Adrenal gland (tissue), 9 donors: ENCODE measurements at regions not wholly inside any gene's neighbourhood (a gene's known extent, or its start where the extent isn't known, plus 50 kb on each side); places are given as distances from the start of the nearest gene placed in this dataset.

Experiments
- DNase-seq, 7 donors: peaks; one replicate each; pipeline ENCODE4 v3.0.0-alpha.2; 2019 to 2020
- H3K27ac ChIP-seq, 5 donors: fragments of 200-600 bp; sonication (generic) in 4 of 5; 1 replicate in 3 of 5; 2 replicates in 2 of 5; pipeline versions ENCODE4 v1.5.1 to v1.8.0; 2016 to 2020; ENCODE audit warnings: mild to moderate bottlenecking in 1 of 5
- H3K27me3 ChIP-seq: fragments of 200-600 bp; 2 replicates; pipeline ENCODE4 v1.8.0; 2021
- H3K36me3 ChIP-seq, 2 donors: fragments of 200-600 bp; replicated peaks in 1 of 2; 1 replicate in 1 of 2; 2 replicates in 1 of 2; pipeline versions ENCODE4 v1.5.1 to v1.8.0; 2018 to 2022
- H3K4me1 ChIP-seq, 2 donors: fragments of 200-600 bp; replicated peaks in 1 of 2; 1 replicate in 1 of 2; 2 replicates in 1 of 2; pipeline versions ENCODE4 v1.5.1 to v1.8.0; 2018 to 2021
- H3K4me3 ChIP-seq, 4 donors: fragments of 200-600 bp; sonication (generic) in 3 of 4; one replicate each; pipeline ENCODE4 v1.5.1; 2016 to 2018
- H3K9me3 ChIP-seq, 3 donors: fragments of 200-600 bp; sonication (generic) in 1 of 3; replicated peaks in 1 of 3; 1 replicate in 2 of 3; 2 replicates in 1 of 3; pipeline versions ENCODE4 v1.5.1 to v1.8.0; 2016 to 2021
- CTCF ChIP-seq, 6 experiments: fragments of 450-650 bp in 4 of 6; fragments of 200-600 bp in 2 of 6; sonication (generic) in 1 of 6; IDR thresholded peaks; 1 replicate in 5 of 6; 2 replicates in 1 of 6; pipeline versions ENCODE4 v1.5.1 to v1.8.0; 2016 to 2021; ENCODE audit warnings: antibody characterized with exemption in 6 of 6, mild to moderate bottlenecking in 2 of 6, moderate library complexity in 1 of 6
- POLR2A ChIP-seq, 2 donors: fragments of 450-650 bp; IDR thresholded peaks; one replicate each; pipeline ENCODE4 v1.6.1; 2017; ENCODE audit warnings: antibody characterized with exemption in 2 of 2, mild to moderate bottlenecking in 2 of 2, moderate library complexity in 1 of 2
- WGBS, 4 donors: extraction: QIAGEN DNeasy Blood & Tissue Kit in 2 of 4; methylation state at CpG; one replicate each; pipeline versions ENCODE4 v1.1.5 to v1.1.7; 2013 to 2017; 5-methylcytosine and 5-hydroxymethylcytosine counted together
- intact Hi-C, 2 donors: fragments of 100-400 bp; cut with DNase I; formaldehyde crosslinking; loops; one replicate each; pipeline versions ENCODE4 v1.14.1 to v1.15.0; 2022 to 2023
- donor health status: healthy with polysubstance abuse.
- donor health status: Bipolar disorder and iron deficiency.
- donor health status: DM: yes; HTN: yes; CAD: no.
- donor health status: DM: no; HTN: no; CAD: no.
- donor health status: DM: no; HTN: no; CAD: no.

- Histone ChIP-seq H3K27ac (no peak overlapping the region), H3K36me3 (no peaks in the 10 kb centered on the region), H3K27me3 (no peaks in the 10 kb centered on the region), H3K4me1 (no peaks in the 10 kb centered on the region), H3K4me3 (no peak overlapping the region), H3K9me3 (no peaks in the 10 kb centered on the region)
- DNase-seq = no peak
- intact Hi-C loops = no loop called here
- 76 to 89% (median 81%) methylated on average over 6 of the region's 6 CpGs for WGBS, 4 donors
- no peak for TF ChIP-seq CTCF (IDR thresholded peaks at IDR 0.05)
- no peak for TF ChIP-seq POLR2A (IDR thresholded peaks at IDR 0.05)
Measured at GRCh38 chr15:39058351-39059131, 493.9 kb upstream of the RASGRP1 start.

- no peak for DNase-seq
- H3K27me3 ChIP-seq = no peaks in the 10 kb centered on the region
- H3K4me1 ChIP-seq = no peaks in the 10 kb centered on the region
- no peaks in the 10 kb centered on the region for H3K9me3 ChIP-seq
- no peaks in the 10 kb centered on the region for H3K36me3 ChIP-seq
- TF ChIP-seq CTCF (IDR thresholded peaks at IDR 0.05) = no peak
- no peak for TF ChIP-seq POLR2A (IDR thresholded peaks at IDR 0.05)
- H3K27ac ChIP-seq = no peak overlapping the region
- no peak overlapping the region for H3K4me3 ChIP-seq
- WGBS, 4 donors = 75 to 83% (median 78%) methylated on average over 4 of the region's 4 CpGs
- intact Hi-C loops = no loop called here
Measured at GRCh38 chr15:39059917-39060316, 495.3 kb upstream of the RASGRP1 start.

GRCh38 chr15:39061952-39062464 is 497.4 kb upstream of the RASGRP1 start:
- intact Hi-C loops = no loop called here
- Histone ChIP-seq H3K4me1 (no peaks in the 10 kb centered on the region), H3K27me3 (no peaks in the 10 kb centered on the region), H3K27ac (no peak overlapping the region), H3K9me3 (no peaks in the 10 kb centered on the region), H3K4me3 (no peak overlapping the region), H3K36me3 (no peaks in the 10 kb centered on the region)
- DNase-seq = no peak
- WGBS, 4 donors = 45 to 65% (median 60%) methylated on average over 6 of the region's 6 CpGs
- TF ChIP-seq CTCF (IDR thresholded peaks at IDR 0.05) (no peak), POLR2A (IDR thresholded peaks at IDR 0.05) (no peak)

GRCh38 chr15:39066677-39067076 is 502.1 kb upstream of the RASGRP1 start:
- no peak overlapping the region for H3K27ac ChIP-seq
- 64 to 76% (median 69%) methylated on average over 3 of the region's 3 CpGs for WGBS, 4 donors
- no peak overlapping the region for H3K4me3 ChIP-seq
- no peaks in the 10 kb centered on the region for H3K36me3 ChIP-seq
- no peaks in the 10 kb centered on the region for H3K4me1 ChIP-seq
- no peak for DNase-seq
- no peaks in the 10 kb centered on the region for H3K9me3 ChIP-seq
- TF ChIP-seq CTCF (IDR thresholded peaks at IDR 0.05) (no peak), POLR2A (IDR thresholded peaks at IDR 0.05) (no peak)
- intact Hi-C loops = no loop called here
- peaks cover 8% of the 10 kb centered on the region for H3K27me3 ChIP-seq
